ENCODE measurements at regions not wholly inside any gene's neighbourhood (a gene's known extent, or its start where the extent isn't known, plus 50 kb on each side); places are given as distances from the start of the nearest gene placed in this dataset.

DNA sequence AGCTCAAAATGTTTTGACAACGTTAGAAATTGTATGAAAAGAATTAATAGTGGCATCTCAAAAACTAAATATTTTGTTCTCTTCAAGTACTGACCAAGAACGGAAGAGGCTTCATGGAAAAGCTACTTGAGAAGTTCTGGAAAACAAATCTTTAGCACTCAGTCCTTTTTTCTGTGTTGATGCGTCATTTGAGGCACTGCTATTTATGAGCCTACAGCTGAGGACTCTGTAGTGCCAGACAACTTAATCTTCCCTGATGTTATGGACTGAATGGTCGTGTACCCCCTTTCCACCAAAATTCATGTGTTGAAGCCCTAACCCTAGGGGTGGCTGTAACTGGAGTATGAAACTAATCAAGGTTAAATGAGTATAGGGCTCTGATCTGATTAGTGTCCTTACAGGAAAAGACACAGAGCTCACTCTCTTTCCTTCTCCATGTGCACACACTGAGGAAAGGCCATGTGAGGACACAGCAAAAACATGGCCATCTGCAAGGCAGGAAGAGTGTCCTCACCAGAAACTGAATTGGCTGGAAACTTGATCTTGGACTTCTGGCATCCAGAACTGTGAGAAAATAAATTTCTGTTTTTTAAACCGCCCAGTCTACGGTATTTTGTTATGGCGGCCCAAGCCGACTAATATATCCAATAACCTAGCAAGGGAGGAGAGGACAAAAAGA is 337.0 kb upstream of the CLEC14A start:
- no peak overlapping the region for H2AFZ ChIP-seq (ENCODE audit: low read length)
- H3K4ac ChIP-seq (replicated peaks; ENCODE audit: insufficient read length, low read depth, low read length) = no peak overlapping the region
- no peaks in the 10 kb centered on the region for H3K36me3 ChIP-seq (ENCODE audit: control insufficient read depth in 2 of 4, insufficient read depth in 4 of 4, low read length in 3 of 4)
- ChIA-PET CTCF (ENCODE audit: partially characterized antibody) (interaction anchor here (1.0 to 1.1 kb wide), 4 partner anchors 8 to 690 kb away, joined by 3 to 4 read pairs (median 4); no protein-coding TSS in a partner anchor), POLR2A (ENCODE audit: partially characterized antibody) (interaction anchor here (1.2 kb wide), 1 partner anchor 9 kb away, joined by 4 read pairs; no protein-coding TSS in a partner anchor)
- no peak overlapping the region for H4K5ac ChIP-seq (ENCODE audit: insufficient read length, low read depth, low read length)
- no peak overlapping the region for H3K27ac ChIP-seq (ENCODE audit: low read depth, low read length)
- no peak overlapping the region for H2AK5ac ChIP-seq (ENCODE audit: low read depth, low read length)
- H3K14ac ChIP-seq (ENCODE audit: insufficient read length) = no peak overlapping the region
- H3K23ac ChIP-seq (ENCODE audit: insufficient read length) = no peak overlapping the region
- H2BK5ac ChIP-seq (ENCODE audit: low read depth, low read length) = no peak overlapping the region
- no peak overlapping the region for H3K18ac ChIP-seq (ENCODE audit: extremely low read depth, low read length)
- H4K91ac ChIP-seq (replicated peaks; ENCODE audit: insufficient read length, low read length) = no peak overlapping the region
- no peak overlapping the region for H2BK15ac ChIP-seq (ENCODE audit: low read length)
- TF ChIP-seq TAF7 (optimal IDR thresholded peaks at IDR 0.05; ENCODE audit: borderline replicate concordance, low read depth, low read length) (no peak), CBX8 (IDR thresholded peaks at IDR 0.05; ENCODE audit: borderline replicate concordance, low read depth, low read length) (no peak), TEAD4 (IDR thresholded peaks at IDR 0.05; ENCODE audit: low read depth, low read length) (no peak), ATF2 (IDR thresholded peaks at IDR 0.05; ENCODE audit: low read length) (no peak), SIN3A (conservative IDR thresholded peaks at IDR 0.05 in 1 of 2, IDR thresholded peaks at IDR 0.05 in 1 of 2; ENCODE audit: low read depth in 1 of 2, low read length in 2 of 2) (no peak), CHD1 (IDR thresholded peaks at IDR 0.05; ENCODE audit: low read depth, low read length) (no peak), NANOG (IDR thresholded peaks at IDR 0.05; ENCODE audit: insufficient read depth, low read depth, low read length, poor library complexity, severe bottlenecking) (no peak), JUN (IDR thresholded peaks at IDR 0.05; ENCODE audit: low read depth, low read length) (no peak)
- TF ChIP-seq, protein P1, sequence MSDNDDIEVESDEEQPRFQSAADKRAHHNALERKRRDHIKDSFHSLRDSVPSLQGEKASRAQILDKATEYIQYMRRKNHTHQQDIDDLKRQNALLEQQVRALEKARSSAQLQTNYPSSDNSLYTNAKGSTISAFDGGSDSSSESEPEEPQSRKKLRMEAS (IDR thresholded peaks at IDR 0.05) = no peak
- H3K9me3 ChIP-seq (ENCODE audit: insufficient read depth in 2 of 2, low read depth in 1 of 2, low read length in 1 of 2) = no peaks in the 10 kb centered on the region
- H3K23me2 ChIP-seq (ENCODE audit: low read depth, low read length) = no peaks in the 10 kb centered on the region; the same call in 1 of the 2 replicates
- WGBS, 2 experiments (ENCODE audit: extremely low coverage in 1 of 2, insufficient coverage in 1 of 2, insufficient read length in 1 of 2, insufficient replicate concordance in 2 of 2, low coverage in 1 of 2, low lambda C conversion rate in 2 of 2, missing lambda C conversion rate in 1 of 2) = 86% methylated on average over 8 of the region's 8 CpGs; no CpG with 5 or more reads in 1 of the 2 experiments
- no peaks in the 10 kb centered on the region for H3K79me2 ChIP-seq (ENCODE audit: control insufficient read depth in 1 of 2, insufficient read depth in 2 of 2, low read length in 2 of 2)
- H2BK120ac ChIP-seq (replicated peaks; ENCODE audit: low read depth, low read length) = no peak overlapping the region
- H3K27me3 ChIP-seq (replicated peaks in 1 of 4; ENCODE audit: control insufficient read depth in 3 of 4, extremely low read depth in 1 of 4, insufficient read depth in 3 of 4, low read length in 3 of 4) = no peaks in the 10 kb centered on the region
- H3K4me3 ChIP-seq (ENCODE audit: extremely low read depth in 1 of 4, insufficient read depth in 2 of 4, low read depth in 3 of 4, low read length in 4 of 4) = no peak overlapping the region
- no peaks in the 10 kb centered on the region for H3K79me1 ChIP-seq (ENCODE audit: low read depth, low read length)
- no peak overlapping the region for H3K4me2 ChIP-seq (ENCODE audit: insufficient read depth in 1 of 2, low read depth in 2 of 2, low read length in 2 of 2)
- H3K4me1 ChIP-seq (replicated peaks in 1 of 4; ENCODE audit: control insufficient read depth in 3 of 4, insufficient read depth in 4 of 4, low read length in 3 of 4) = no peaks in the 10 kb centered on the region
- no peaks in the 10 kb centered on the region for H4K20me1 ChIP-seq (replicated peaks in 1 of 2; ENCODE audit: control insufficient read depth in 1 of 2, insufficient read depth in 2 of 2, low read length in 2 of 2)
- H2BK12ac ChIP-seq (ENCODE audit: low read depth, low read length) = no peak overlapping the region
- no peak overlapping the region for H3K56ac ChIP-seq (replicated peaks; ENCODE audit: insufficient read length, low read depth, low read length)
- no peak overlapping the region for H4K8ac ChIP-seq (ENCODE audit: extremely low read depth, insufficient read depth, low read length)
- DNase-seq (ENCODE audit: low read depth in 1 of 2, low spot score in 2 of 2) = no peak
- H3K9ac ChIP-seq (replicated peaks in 1 of 4; ENCODE audit: extremely low read depth in 1 of 4, low read depth in 3 of 4, low read length in 3 of 4) = no peak overlapping the region
- no peak for FAIRE-seq
- H2BK20ac ChIP-seq (ENCODE audit: low read length) = no peak overlapping the region

All from H1 (cell line).